Dendritic cell treated with granulocyte-macrophage colony-stimulating factor and Interleukin-4, amounts not matched to agents 40 ng/mL and 50 ng/mL, for 4 days (primary cell): ENCODE measurements at regions not wholly inside any gene's neighbourhood (a gene's known extent, or its start where the extent isn't known, plus 50 kb on each side); places are given as distances from the start of the nearest gene placed in this dataset.

Source experiments
- H3K27ac Mint-ChIP-seq: one replicate; pipeline ENCODE4 v1.8.0; 2022; ENCODE audit warnings: mild to moderate bottlenecking, mixed read lengths
- H3K27me3 Mint-ChIP-seq: one replicate; pipeline ENCODE4 v1.8.0; 2022; ENCODE audit warnings: mild to moderate bottlenecking, mixed read lengths
- H3K36me3 Mint-ChIP-seq: one replicate; pipeline ENCODE4 v1.8.0; 2022; ENCODE audit warnings: low read depth, mixed read lengths
- H3K4me1 Mint-ChIP-seq: one replicate; pipeline ENCODE4 v1.8.0; 2022; ENCODE audit warnings: low read depth, mixed read lengths
- H3K4me3 Mint-ChIP-seq: one replicate; pipeline ENCODE4 v1.8.0; 2022; ENCODE audit warnings: mild to moderate bottlenecking, moderate library complexity, mixed read lengths
- H3K9me3 Mint-ChIP-seq: one replicate; pipeline ENCODE4 v1.8.0; 2022; ENCODE audit warnings: mixed read lengths
- intact Hi-C: fragments of 100-400 bp; cut with micrococcal nuclease; formaldehyde crosslinking; loops from one replicate; pipeline ENCODE4 v1.15.0; 2022

GRCh38 chr5:111645303-111645838 is 111.6 kb downstream of the NREP start:
- Mint-ChIP-seq H3K9me3 (peaks cover 6% of the 10 kb centered on the region), H3K36me3 (no peaks in the 10 kb centered on the region), H3K27ac (no peak overlapping the region), H3K4me3 (no peak overlapping the region), H3K4me1 (no peaks in the 10 kb centered on the region), H3K27me3 (no peaks in the 10 kb centered on the region)
- intact Hi-C loops = no loop called here

GRCh38 chr5:111643499-111643898 is 113.5 kb downstream of the NREP start:
- H3K4me1 Mint-ChIP-seq = no peaks in the 10 kb centered on the region

GRCh38 chr5:111641533-111642233 is 115.3 kb downstream of the NREP start:
- H3K4me3 Mint-ChIP-seq = no peak overlapping the region
- peaks cover 39% of the 10 kb centered on the region for H3K9me3 Mint-ChIP-seq
- H3K4me1 Mint-ChIP-seq = no peaks in the 10 kb centered on the region
- H3K27ac Mint-ChIP-seq = no peak overlapping the region
- no peaks in the 10 kb centered on the region for H3K27me3 Mint-ChIP-seq
- no peaks in the 10 kb centered on the region for H3K36me3 Mint-ChIP-seq
- intact Hi-C loops = no loop called here

More at GRCh38 chr5:111643499-111643898, 113.5 kb downstream of the NREP start:
- Mint-ChIP-seq H3K9me3 (peaks cover 25% of the 10 kb centered on the region), H3K4me3 (no peak overlapping the region), H3K27me3 (no peaks in the 10 kb centered on the region), H3K27ac (no peak overlapping the region), H3K36me3 (no peaks in the 10 kb centered on the region)
- intact Hi-C loops = no loop called here

GRCh38 chr5:111639912-111640311 is 117.1 kb downstream of the NREP start:
- Mint-ChIP-seq H3K4me1 (no peaks in the 10 kb centered on the region), H3K36me3 (no peaks in the 10 kb centered on the region), H3K27ac (no peak overlapping the region), H3K4me3 (no peak overlapping the region), H3K27me3 (no peaks in the 10 kb centered on the region), H3K9me3 (peaks cover 39% of the 10 kb centered on the region)
- intact Hi-C loops = no loop called here

- no peak overlapping the region for H3K4me3 Mint-ChIP-seq
- no peaks in the 10 kb centered on the region for H3K27me3 Mint-ChIP-seq
- peaks cover 39% of the 10 kb centered on the region for H3K9me3 Mint-ChIP-seq
- intact Hi-C loops = no loop called here
- H3K4me1 Mint-ChIP-seq = no peaks in the 10 kb centered on the region
- H3K36me3 Mint-ChIP-seq = no peaks in the 10 kb centered on the region
- no peak overlapping the region for H3K27ac Mint-ChIP-seq
Observed at GRCh38 chr5:111636736-111637135, 120.3 kb downstream of the NREP start.

- Mint-ChIP-seq H3K4me1 (no peaks in the 10 kb centered on the region), H3K27me3 (no peaks in the 10 kb centered on the region), H3K9me3 (peaks cover 39% of the 10 kb centered on the region), H3K36me3 (no peaks in the 10 kb centered on the region), H3K4me3 (no peak overlapping the region), H3K27ac (no peak overlapping the region)
- intact Hi-C loops = no loop called here
Observed at GRCh38 chr5:111635916-111636570, 121.0 kb downstream of the NREP start.

- Mint-ChIP-seq H3K27me3 (no peaks in the 10 kb centered on the region), H3K9me3 (peaks cover 33% of the 10 kb centered on the region), H3K27ac (no peak overlapping the region), H3K4me3 (no peak overlapping the region), H3K36me3 (no peaks in the 10 kb centered on the region), H3K4me1 (no peaks in the 10 kb centered on the region)
- intact Hi-C loops = no loop called here
Observed at GRCh38 chr5:111635151-111635902, 121.7 kb downstream of the NREP start.

- Mint-ChIP-seq H3K4me3 (no peak overlapping the region), H3K27me3 (no peaks in the 10 kb centered on the region), H3K27ac (no peak overlapping the region), H3K36me3 (no peaks in the 10 kb centered on the region), H3K9me3 (peaks cover 6% of the 10 kb centered on the region), H3K4me1 (no peaks in the 10 kb centered on the region)
- intact Hi-C loops = no loop called here
Observed at GRCh38 chr5:111631328-111631727, 119.0 kb upstream of the STARD4 start.

- H3K27ac Mint-ChIP-seq = no peak overlapping the region
- H3K27me3 Mint-ChIP-seq = no peaks in the 10 kb centered on the region
- H3K4me3 Mint-ChIP-seq = no peak overlapping the region
- intact Hi-C loops = no loop called here
- H3K4me1 Mint-ChIP-seq = no peaks in the 10 kb centered on the region
- H3K36me3 Mint-ChIP-seq = no peaks in the 10 kb centered on the region
- H3K9me3 Mint-ChIP-seq = peaks cover 16% of the 10 kb centered on the region
Observed at GRCh38 chr5:111628901-111629300, 116.6 kb upstream of the STARD4 start.

- Mint-ChIP-seq H3K4me1 (no peaks in the 10 kb centered on the region), H3K9me3 (peaks cover 16% of the 10 kb centered on the region), H3K36me3 (no peaks in the 10 kb centered on the region), H3K27me3 (no peaks in the 10 kb centered on the region), H3K4me3 (no peak overlapping the region), H3K27ac (no peak overlapping the region)
- intact Hi-C loops = no loop called here
Observed at GRCh38 chr5:111627862-111628261, 115.5 kb upstream of the STARD4 start.

GRCh38 chr5:111626473-111627148 is 114.3 kb upstream of the STARD4 start:
- Mint-ChIP-seq H3K9me3 (peaks cover 16% of the 10 kb centered on the region), H3K4me3 (no peak overlapping the region), H3K27me3 (no peaks in the 10 kb centered on the region), H3K4me1 (no peaks in the 10 kb centered on the region), H3K27ac (no peak overlapping the region), H3K36me3 (no peaks in the 10 kb centered on the region)
- intact Hi-C loops = no loop called here

GRCh38 chr5:111618623-111619271 is 106.4 kb upstream of the STARD4 start:
- H3K27me3 Mint-ChIP-seq = no peaks in the 10 kb centered on the region
- peaks cover 10% of the 10 kb centered on the region for H3K9me3 Mint-ChIP-seq
- H3K4me3 Mint-ChIP-seq = no peak overlapping the region
- intact Hi-C loops = no loop called here
- H3K4me1 Mint-ChIP-seq = no peaks in the 10 kb centered on the region
- H3K27ac Mint-ChIP-seq = no peak overlapping the region
- no peaks in the 10 kb centered on the region for H3K36me3 Mint-ChIP-seq

GRCh38 chr5:111615054-111615453 is 102.7 kb upstream of the STARD4 start:
- Mint-ChIP-seq H3K9me3 (peaks cover 22% of the 10 kb centered on the region), H3K36me3 (no peaks in the 10 kb centered on the region), H3K27ac (no peak overlapping the region), H3K27me3 (no peaks in the 10 kb centered on the region), H3K4me1 (no peaks in the 10 kb centered on the region), H3K4me3 (no peak overlapping the region)
- intact Hi-C loops = no loop called here
